BE2C (cell line): ENCODE measurements at regions not wholly inside any gene's neighbourhood (a gene's known extent, or its start where the extent isn't known, plus 50 kb on each side); places are given as distances from the start of the nearest gene placed in this dataset.

Experiments
- DNase-seq: peaks from one replicate; pipeline ENCODE4 v3.0.0-alpha.2; 2020
- H3K27me3 ChIP-seq: fragments of 250-450 bp; sonication (Bioruptor Pico); 2 replicates; pipeline ENCODE4 v1.5.1; 2020; ENCODE audit warnings: mild to moderate bottlenecking
- H3K36me3 ChIP-seq: fragments of 250-450 bp; sonication (Bioruptor Pico); 2 replicates; pipeline ENCODE4 v1.5.1; 2020; ENCODE audit warnings: mild to moderate bottlenecking
- H3K4me1 ChIP-seq: fragments of 250-450 bp; sonication (Bioruptor Pico); 2 replicates; pipeline ENCODE4 v1.5.1; 2020
- H3K4me3 ChIP-seq: 2 replicates; pipeline ENCODE4 v1.5.1; 2011; ENCODE audit warnings: low read depth, low read length
- H3K9me3 ChIP-seq: fragments of 250-450 bp; sonication (Bioruptor Pico); 2 replicates; pipeline ENCODE4 v1.5.1; 2020
- TF ChIP-seq, protein P1 (sequence below): IDR thresholded peaks from 2 replicates; pipeline ENCODE4 v1.5.1; 2012; ENCODE audit warnings: mild to moderate bottlenecking, low read depth, low read length

DNA sequence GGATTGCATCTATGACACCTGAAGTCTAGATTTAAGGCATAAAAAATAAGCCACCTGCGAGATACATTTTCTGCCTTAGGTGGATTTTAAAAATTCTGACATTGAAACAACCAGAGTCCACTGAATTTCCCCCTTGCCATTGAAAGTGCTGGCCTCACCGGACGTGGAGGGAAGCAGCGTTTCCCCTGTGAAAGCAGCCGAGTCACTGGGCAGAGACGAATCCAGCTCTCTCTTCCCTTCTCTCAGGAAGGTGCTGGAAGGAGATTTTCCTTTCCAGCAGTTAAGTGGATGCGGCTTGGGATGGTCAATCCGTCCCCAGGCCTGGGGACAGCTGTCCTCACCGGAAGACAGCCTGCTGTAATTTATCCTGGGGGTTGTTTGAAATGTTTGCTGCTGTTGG lies 270.9 kb upstream of the FOXF1 start:
- Histone ChIP-seq H3K27me3 (peaks cover 51% of the 10 kb centered on the region), H3K4me1 (no peaks in the 10 kb centered on the region), H3K9me3 (no peaks in the 10 kb centered on the region), H3K4me3 (no peak overlapping the region), H3K36me3 (no peaks in the 10 kb centered on the region)
- TF ChIP-seq, protein P1, sequence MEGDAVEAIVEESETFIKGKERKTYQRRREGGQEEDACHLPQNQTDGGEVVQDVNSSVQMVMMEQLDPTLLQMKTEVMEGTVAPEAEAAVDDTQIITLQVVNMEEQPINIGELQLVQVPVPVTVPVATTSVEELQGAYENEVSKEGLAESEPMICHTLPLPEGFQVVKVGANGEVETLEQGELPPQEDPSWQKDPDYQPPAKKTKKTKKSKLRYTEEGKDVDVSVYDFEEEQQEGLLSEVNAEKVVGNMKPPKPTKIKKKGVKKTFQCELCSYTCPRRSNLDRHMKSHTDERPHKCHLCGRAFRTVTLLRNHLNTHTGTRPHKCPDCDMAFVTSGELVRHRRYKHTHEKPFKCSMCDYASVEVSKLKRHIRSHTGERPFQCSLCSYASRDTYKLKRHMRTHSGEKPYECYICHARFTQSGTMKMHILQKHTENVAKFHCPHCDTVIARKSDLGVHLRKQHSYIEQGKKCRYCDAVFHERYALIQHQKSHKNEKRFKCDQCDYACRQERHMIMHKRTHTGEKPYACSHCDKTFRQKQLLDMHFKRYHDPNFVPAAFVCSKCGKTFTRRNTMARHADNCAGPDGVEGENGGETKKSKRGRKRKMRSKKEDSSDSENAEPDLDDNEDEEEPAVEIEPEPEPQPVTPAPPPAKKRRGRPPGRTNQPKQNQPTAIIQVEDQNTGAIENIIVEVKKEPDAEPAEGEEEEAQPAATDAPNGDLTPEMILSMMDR, result no peak
- no peak for DNase-seq

DNA sequence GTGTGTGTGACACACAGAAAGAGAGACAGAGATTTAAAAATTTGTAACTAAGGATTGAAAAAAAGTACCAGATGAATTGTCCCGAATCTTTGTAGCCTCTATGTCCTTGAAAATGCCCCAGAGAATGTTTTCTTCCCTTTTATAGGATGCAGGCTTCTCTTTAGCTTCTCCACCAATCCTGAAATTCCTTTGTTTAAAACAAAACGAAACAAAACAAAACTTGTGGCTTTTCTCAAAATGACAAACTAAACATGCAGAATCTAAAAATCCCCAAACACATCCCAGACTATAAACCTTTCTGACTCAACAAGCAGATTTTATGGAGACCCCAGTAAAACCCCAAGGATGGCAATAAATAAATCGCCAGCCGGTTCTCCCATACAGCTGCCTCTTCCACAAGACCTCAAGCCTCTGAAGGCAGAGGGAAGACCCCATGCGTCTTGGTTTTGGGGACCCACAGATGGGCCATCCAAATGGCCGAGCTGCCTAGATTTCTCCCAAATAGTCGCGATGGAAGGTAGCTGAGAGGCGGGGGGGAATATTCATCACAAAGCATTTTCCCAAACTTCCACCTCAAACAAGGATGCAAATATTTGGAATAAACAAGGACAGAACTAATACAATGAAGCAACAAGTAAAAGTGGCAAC lies 269.5 kb upstream of the FOXF1 start:
- H3K27me3 ChIP-seq, result peaks cover 63% of the 10 kb centered on the region
- H3K4me3 ChIP-seq, result no peak overlapping the region
- TF ChIP-seq, protein P1, result no peak
- no peaks in the 10 kb centered on the region for H3K36me3 ChIP-seq
- H3K9me3 ChIP-seq, result no peaks in the 10 kb centered on the region
- no peak for DNase-seq
- no peaks in the 10 kb centered on the region for H3K4me1 ChIP-seq

DNA sequence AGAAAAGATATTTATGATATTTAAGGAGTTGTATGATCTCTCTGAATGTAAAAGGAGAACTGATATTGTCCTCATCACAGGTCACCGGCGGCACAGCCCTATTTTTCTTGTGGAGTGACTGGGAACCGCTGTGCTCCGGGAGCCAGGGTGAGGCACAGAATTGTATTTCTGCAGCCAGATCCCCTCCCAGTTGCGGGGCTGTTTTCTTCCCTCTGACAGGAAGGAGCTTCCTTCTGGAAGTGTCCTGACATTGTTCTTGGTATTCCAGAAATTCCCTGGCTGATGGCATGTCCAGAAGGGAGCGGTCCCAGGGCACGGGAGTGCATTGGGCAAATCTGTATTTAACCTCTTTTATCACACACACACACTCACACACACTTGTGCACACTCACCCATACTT lies 268.6 kb upstream of the FOXF1 start:
- Histone ChIP-seq H3K27me3 (peaks cover 71% of the 10 kb centered on the region), H3K4me3 (no peak overlapping the region)
- DNase-seq, result no peak

DNA sequence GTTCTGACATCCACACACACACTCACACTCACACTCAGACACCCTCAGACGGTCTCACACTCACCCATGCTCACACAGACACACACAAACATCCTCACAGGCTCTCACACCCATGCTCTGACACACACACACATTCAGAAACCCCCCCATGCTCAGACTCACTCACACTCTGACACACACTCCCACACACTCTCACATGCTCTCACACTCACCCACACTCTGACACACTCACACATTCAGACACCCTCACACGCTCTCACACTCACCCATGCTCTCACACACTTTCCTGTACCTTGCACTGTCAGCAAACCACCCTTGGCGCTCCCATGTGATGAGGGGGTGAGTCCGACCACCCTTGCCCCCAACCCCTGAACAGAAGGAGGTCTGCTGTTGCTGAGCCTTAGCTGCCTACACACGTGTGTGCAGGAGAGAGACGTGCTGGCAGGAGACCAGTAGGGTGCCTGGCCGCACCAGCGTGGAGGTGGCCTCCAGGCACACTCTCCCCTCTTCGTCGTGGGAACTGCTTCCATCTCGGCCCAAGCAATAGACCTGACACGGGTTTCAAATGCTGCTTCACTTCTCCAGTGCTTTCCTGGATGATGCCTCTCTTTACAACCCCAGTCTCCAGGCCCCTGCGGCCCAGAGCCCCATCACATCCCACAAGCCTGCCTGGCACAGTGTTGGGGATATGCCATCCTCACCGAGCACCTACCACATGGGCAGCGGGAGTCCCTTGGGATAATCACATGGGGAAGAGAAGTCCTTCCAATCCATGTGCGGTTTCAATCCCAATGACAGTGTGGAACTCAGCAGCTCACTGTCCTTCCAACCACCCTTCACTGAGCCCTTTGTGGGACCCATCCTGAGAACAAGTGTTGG lies 267.8 kb upstream of the FOXF1 start:
- Histone ChIP-seq H3K27me3 (peaks cover 74% of the 10 kb centered on the region), H3K9me3 (no peaks in the 10 kb centered on the region)

More for the DNA sequence above, 268.6 kb upstream of the FOXF1 start:
- no peaks in the 10 kb centered on the region for H3K4me1 ChIP-seq
- TF ChIP-seq, protein P1, result no peak
- no peaks in the 10 kb centered on the region for H3K9me3 ChIP-seq
- no peaks in the 10 kb centered on the region for H3K36me3 ChIP-seq

DNA sequence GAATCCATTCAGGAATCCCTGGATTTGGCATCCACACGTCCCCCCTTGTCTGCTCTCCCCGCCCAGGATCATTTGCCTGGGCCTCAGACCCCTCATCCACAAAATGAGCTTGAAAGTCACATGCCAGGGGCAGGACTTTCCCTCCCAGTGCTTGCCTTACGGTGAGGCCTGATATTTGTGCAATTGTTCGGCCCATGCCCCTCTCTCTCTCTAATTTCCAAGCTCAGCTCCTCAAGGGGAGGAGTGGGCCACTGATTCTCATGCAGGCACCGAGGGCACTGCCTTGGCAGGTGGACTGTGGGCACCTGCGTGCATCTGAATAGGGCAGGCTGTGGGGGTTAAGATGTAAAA lies 267.2 kb upstream of the FOXF1 start:
- H3K36me3 ChIP-seq, result no peaks in the 10 kb centered on the region
- H3K4me3 ChIP-seq, result no peak overlapping the region
- H3K27me3 ChIP-seq, result peaks cover 80% of the 10 kb centered on the region
- TF ChIP-seq, protein P1, result no peak
- no peaks in the 10 kb centered on the region for H3K4me1 ChIP-seq
- H3K9me3 ChIP-seq, result no peaks in the 10 kb centered on the region
- DNase-seq, result no peak

More for the DNA sequence above, 267.8 kb upstream of the FOXF1 start:
- Histone ChIP-seq H3K4me1 (no peaks in the 10 kb centered on the region), H3K4me3 (no peak overlapping the region), H3K36me3 (no peaks in the 10 kb centered on the region)
- TF ChIP-seq, protein P1, result no peak
- no peak for DNase-seq
